T-cell (primary cell): ENCODE measurements at regions not wholly inside any gene's neighbourhood (a gene's known extent, or its start where the extent isn't known, plus 50 kb on each side); places are given as distances from the start of the nearest gene placed in this dataset.
A peak's percentile ranks its signal among the peaks of the same experiment; 100 is the strongest.

Source experiments
- ATAC-seq, 4 experiments: fragments of 200-7000 bp in 3 of 4; fragments of 150-1000 bp in 1 of 4; cut with Tn5 transposase; replicated peaks in 1 of 4; 1 replicate in 3 of 4; 2 replicates in 1 of 4; pipeline ENCODE4 v1.10.0; 2021; ENCODE audit warnings: moderate library complexity in 3 of 4, mild to moderate bottlenecking in 2 of 4, moderate number of reproducible peaks in 1 of 4
- CTCF ChIA-PET, 2 donors: fragments of 300-600 bp; sonication (Branson Sonifier 250); formaldehyde crosslinking; loops; one replicate each; lab custom pipeline; 2022; ENCODE audit warnings: antibody characterized with exemption in 2 of 2; lab: Charles Lee
- POLR2A ChIA-PET, 2 donors: fragments of 300-600 bp; sonication (Branson Sonifier 250); formaldehyde crosslinking; loops; one replicate each; lab custom pipeline; 2022; ENCODE audit warnings: antibody characterized with exemption in 2 of 2; lab: Charles Lee
- DNase-seq, 35 experiments: peaks; one replicate each; pipeline versions ENCODE4 v3.0.0 to v3.0.0-alpha.2; 2013 to 2023
- H3K27ac ChIP-seq: one replicate; pipeline ENCODE4 v1.5.1; 2013; ENCODE audit warnings: low read length
- H3K27me3 ChIP-seq, 2 experiments: replicated peaks in 1 of 2; 1 replicate in 1 of 2; 2 replicates in 1 of 2; pipeline versions ENCODE4 v1.6.1 to v1.7.0; 2013; ENCODE audit warnings: low read length in 1 of 2, mixed read lengths in 1 of 2; ENCODE audit not compliant: control insufficient read depth in 2 of 2, insufficient read depth in 2 of 2; ENCODE audit errors: extremely low read depth in 1 of 2
- H3K36me3 ChIP-seq, 2 donors: 1 replicate in 1 of 2; 2 replicates in 1 of 2; pipeline versions ENCODE4 v1.6.1 to v1.7.0; 2013; ENCODE audit warnings: low read length in 1 of 2; ENCODE audit not compliant: control insufficient read depth in 2 of 2, insufficient read depth in 1 of 2; ENCODE audit errors: extremely low read depth in 1 of 2
- H3K4me1 ChIP-seq, 2 experiments: 1 replicate in 1 of 2; 2 replicates in 1 of 2; pipeline versions ENCODE4 v1.6.1 to v1.7.0; 2013; ENCODE audit warnings: low read length in 2 of 2, mixed read lengths in 1 of 2; ENCODE audit not compliant: insufficient read depth in 2 of 2, control insufficient read depth in 1 of 2; ENCODE audit errors: extremely low read depth in 1 of 2
- H3K4me3 ChIP-seq, 2 donors: 1 replicate in 1 of 2; 2 replicates in 1 of 2; pipeline versions ENCODE4 v1.5.1 to v1.7.0; 2013; ENCODE audit warnings: mild to moderate bottlenecking in 2 of 2, low read length in 1 of 2, moderate library complexity in 1 of 2; ENCODE audit not compliant: control insufficient read depth in 1 of 2; ENCODE audit errors: extremely low read depth in 1 of 2
- H3K9me3 ChIP-seq: 2 replicates; pipeline ENCODE4 v1.7.0; 2013
- H3K27ac Mint-ChIP-seq, 2 donors: one replicate each; pipeline ENCODE4 v1.8.0; 2020 to 2021; ENCODE audit warnings: mild to moderate bottlenecking in 2 of 2, mixed read lengths in 2 of 2
- H3K27me3 Mint-ChIP-seq, 2 donors: one replicate each; pipeline ENCODE4 v1.8.0; 2021 to 2022; ENCODE audit warnings: mixed read lengths in 2 of 2
- H3K36me3 Mint-ChIP-seq: one replicate; pipeline ENCODE4 v1.8.0; 2021; ENCODE audit warnings: mixed read lengths
- H3K4me1 Mint-ChIP-seq, 3 donors: one replicate each; pipeline ENCODE4 v1.8.0; 2020 to 2022; ENCODE audit warnings: mixed read lengths in 3 of 3, mild to moderate bottlenecking in 1 of 3
- H3K4me3 Mint-ChIP-seq, 3 donors: one replicate each; pipeline ENCODE4 v1.8.0; 2020 to 2022; ENCODE audit warnings: mild to moderate bottlenecking in 3 of 3, mixed read lengths in 3 of 3, moderate library complexity in 3 of 3
- H3K9me3 Mint-ChIP-seq, 3 donors: one replicate each; pipeline ENCODE4 v1.8.0; 2020 to 2022; ENCODE audit warnings: mixed read lengths in 3 of 3
- WGBS: methylation state at CpG from one replicate; pipeline ENCODE4 v1.1.5; 2013; ENCODE audit warnings: missing lambda C conversion rate; ENCODE audit not compliant: insufficient coverage; 5-methylcytosine and 5-hydroxymethylcytosine counted together

- Histone ChIP-seq H3K36me3 (no peaks in the 10 kb centered on the region), H3K27me3 (no peaks in the 10 kb centered on the region), H3K4me1 (no peaks in the 10 kb centered on the region), H3K9me3 (no peaks in the 10 kb centered on the region), H3K27ac (no peak overlapping the region), H3K4me3 (no peak overlapping the region)
- CTCF ChIA-PET, result interaction anchor here (0.8 to 1.6 kb wide), 5 partner anchors 14 to 1825 kb away, joined by 3 to 6 read pairs (median 5); no protein-coding TSS in a partner anchor
- no peaks in the 10 kb centered on the region for H3K9me3 Mint-ChIP-seq
- DNase-seq (peak in 6 of 35 experiments; percentile 6 to 74 (median 8)), ATAC-seq (no peak)
- H3K27me3 Mint-ChIP-seq, result peaks cover 3 to 4% of the 10 kb centered on the region in 2 donors
- H3K27ac Mint-ChIP-seq, result no peak overlapping the region
- no peak overlapping the region for H3K4me3 Mint-ChIP-seq
- POLR2A ChIA-PET, result no interaction called here
- H3K4me1 Mint-ChIP-seq, result no peaks in the 10 kb centered on the region
- no peaks in the 10 kb centered on the region for H3K36me3 Mint-ChIP-seq
- no CpG with 5 or more reads among the region's 1 CpG for WGBS
These were observed 107.8 kb upstream of the PPP1R3A start for GRCh38 chr7:114026486-114027089.

- H3K27ac ChIP-seq, result no peak overlapping the region
- ATAC-seq (no peak), DNase-seq (no peak)
- no peaks in the 10 kb centered on the region for H3K36me3 Mint-ChIP-seq
- CTCF ChIA-PET, result no interaction called here
- H3K4me1 Mint-ChIP-seq, result no peaks in the 10 kb centered on the region
- no peak overlapping the region for H3K27ac Mint-ChIP-seq
- POLR2A ChIA-PET, result no interaction called here
- H3K36me3 ChIP-seq, result no peaks in the 10 kb centered on the region
- H3K9me3 Mint-ChIP-seq, result no peaks in the 10 kb centered on the region
- H3K27me3 ChIP-seq, result no peaks in the 10 kb centered on the region
- H3K9me3 ChIP-seq, result no peaks in the 10 kb centered on the region
- H3K27me3 Mint-ChIP-seq, result peaks cover 0 to 4% of the 10 kb centered on the region in 2 donors
- no CpG with 5 or more reads among the region's 3 CpGs for WGBS
- no peak overlapping the region for H3K4me3 Mint-ChIP-seq
- no peaks in the 10 kb centered on the region for H3K4me1 ChIP-seq
- no peak overlapping the region for H3K4me3 ChIP-seq
These were observed 102.3 kb upstream of the PPP1R3A start for GRCh38 chr7:114021135-114021534.

- H3K27ac Mint-ChIP-seq, result no peak overlapping the region
- no peaks in the 10 kb centered on the region for H3K4me1 ChIP-seq
- ATAC-seq (no peak), DNase-seq (no peak)
- H3K4me1 Mint-ChIP-seq, result no peaks in the 10 kb centered on the region
- no peak overlapping the region for H3K4me3 ChIP-seq
- ChIA-PET CTCF (no interaction called here), POLR2A (no interaction called here)
- no peaks in the 10 kb centered on the region for H3K36me3 ChIP-seq
- peaks cover 2 to 6% of the 10 kb centered on the region in 2 donors for H3K27me3 Mint-ChIP-seq
- no peaks in the 10 kb centered on the region for H3K9me3 ChIP-seq
- H3K27ac ChIP-seq, result no peak overlapping the region
- WGBS, result 74% methylated on average over 5 of the region's 5 CpGs
- peaks cover 0 to 2% of the 10 kb centered on the region in 2 experiments for H3K27me3 ChIP-seq
- no peaks in the 10 kb centered on the region for H3K36me3 Mint-ChIP-seq
- peaks cover 0 to 3% (median 2%) of the 10 kb centered on the region in 3 donors for H3K9me3 Mint-ChIP-seq
- H3K4me3 Mint-ChIP-seq, result no peak overlapping the region
These were observed 89.9 kb upstream of the PPP1R3A start for GRCh38 chr7:114008696-114009095.

- H3K4me1 ChIP-seq, result no peaks in the 10 kb centered on the region
- H3K36me3 ChIP-seq, result no peaks in the 10 kb centered on the region
- Mint-ChIP-seq H3K36me3 (no peaks in the 10 kb centered on the region), H3K27me3 (peaks cover 1 to 6% of the 10 kb centered on the region in 2 donors), H3K4me3 (no peak overlapping the region), H3K4me1 (no peaks in the 10 kb centered on the region), H3K27ac (no peak overlapping the region), H3K9me3 (peaks cover under 1 to 7% (median 2%) of the 10 kb centered on the region in 3 donors)
- H3K27me3 ChIP-seq, result peaks cover 0 to 2% of the 10 kb centered on the region in 2 experiments
- H3K27ac ChIP-seq, result no peak overlapping the region
- ChIA-PET POLR2A (no interaction called here), CTCF (no interaction called here)
- no peak overlapping the region for H3K4me3 ChIP-seq
- DNase-seq (no peak), ATAC-seq (no peak)
- WGBS, result no CpG with 5 or more reads among the region's 2 CpGs
- no peaks in the 10 kb centered on the region for H3K9me3 ChIP-seq
These were observed 88.6 kb upstream of the PPP1R3A start for GRCh38 chr7:114007386-114007785.

GRCh38 chr7:113998934-113999333 lies 80.1 kb upstream of the PPP1R3A start:
- H3K36me3 ChIP-seq, result no peaks in the 10 kb centered on the region
- no peak overlapping the region for H3K27ac Mint-ChIP-seq
- no peak overlapping the region for H3K27ac ChIP-seq
- no peak for ATAC-seq
- peaks cover 14 to 18% (median 14%) of the 10 kb centered on the region in 3 donors for H3K9me3 Mint-ChIP-seq
- no peaks in the 10 kb centered on the region for H3K27me3 ChIP-seq
- peaks cover 0 to 1% of the 10 kb centered on the region in 2 donors for H3K27me3 Mint-ChIP-seq
- H3K36me3 Mint-ChIP-seq, result no peaks in the 10 kb centered on the region
- ChIA-PET CTCF (no interaction called here), POLR2A (no interaction called here)
- no peaks in the 10 kb centered on the region for H3K9me3 ChIP-seq
- H3K4me3 ChIP-seq, result no peak overlapping the region
- DNase-seq, result no peak
- H3K4me1 Mint-ChIP-seq, result no peaks in the 10 kb centered on the region
- no peaks in the 10 kb centered on the region for H3K4me1 ChIP-seq
- H3K4me3 Mint-ChIP-seq, result no peak overlapping the region

- H3K4me3 Mint-ChIP-seq, result no peak overlapping the region
- H3K9me3 Mint-ChIP-seq, result peaks cover 2 to 11% (median 5%) of the 10 kb centered on the region in 3 donors
- no peaks in the 10 kb centered on the region for H3K36me3 Mint-ChIP-seq
- WGBS, result no CpG with 5 or more reads among the region's 4 CpGs
- CTCF ChIA-PET, result no interaction called here
- POLR2A ChIA-PET, result no interaction called here
- Histone ChIP-seq H3K27me3 (no peaks in the 10 kb centered on the region), H3K9me3 (no peaks in the 10 kb centered on the region), H3K36me3 (no peaks in the 10 kb centered on the region), H3K4me1 (no peaks in the 10 kb centered on the region), H3K4me3 (no peak overlapping the region), H3K27ac (no peak overlapping the region)
- H3K4me1 Mint-ChIP-seq, result no peaks in the 10 kb centered on the region
- ATAC-seq, result no peak
- H3K27me3 Mint-ChIP-seq, result no peaks in the 10 kb centered on the region
- no peak overlapping the region for H3K27ac Mint-ChIP-seq
- DNase-seq, result no peak
These were observed 77.6 kb upstream of the PPP1R3A start for GRCh38 chr7:113996405-113996804.

- H3K27ac ChIP-seq, result no peak overlapping the region
- no peaks in the 10 kb centered on the region for H3K27me3 Mint-ChIP-seq
- H3K9me3 ChIP-seq, result no peaks in the 10 kb centered on the region
- H3K27me3 ChIP-seq, result no peaks in the 10 kb centered on the region
- no CpG with 5 or more reads among the region's 2 CpGs for WGBS
- no peak overlapping the region for H3K27ac Mint-ChIP-seq
- H3K4me3 Mint-ChIP-seq, result no peak overlapping the region
- no peaks in the 10 kb centered on the region for H3K36me3 Mint-ChIP-seq
- no peaks in the 10 kb centered on the region for H3K4me1 ChIP-seq
- DNase-seq (no peak), ATAC-seq (no peak)
- H3K4me1 Mint-ChIP-seq, result no peaks in the 10 kb centered on the region
- POLR2A ChIA-PET, result no interaction called here
- no peaks in the 10 kb centered on the region for H3K36me3 ChIP-seq
- H3K4me3 ChIP-seq, result no peak overlapping the region
- CTCF ChIA-PET, result no interaction called here
- no peaks in the 10 kb centered on the region for H3K9me3 Mint-ChIP-seq
These were observed 67.4 kb upstream of the PPP1R3A start for GRCh38 chr7:113986216-113986615.
